ENCODE measurements at regions not wholly inside any gene's neighbourhood (a gene's known extent, or its start where the extent isn't known, plus 50 kb on each side); places are given as distances from the start of the nearest gene placed in this dataset.

DNA sequence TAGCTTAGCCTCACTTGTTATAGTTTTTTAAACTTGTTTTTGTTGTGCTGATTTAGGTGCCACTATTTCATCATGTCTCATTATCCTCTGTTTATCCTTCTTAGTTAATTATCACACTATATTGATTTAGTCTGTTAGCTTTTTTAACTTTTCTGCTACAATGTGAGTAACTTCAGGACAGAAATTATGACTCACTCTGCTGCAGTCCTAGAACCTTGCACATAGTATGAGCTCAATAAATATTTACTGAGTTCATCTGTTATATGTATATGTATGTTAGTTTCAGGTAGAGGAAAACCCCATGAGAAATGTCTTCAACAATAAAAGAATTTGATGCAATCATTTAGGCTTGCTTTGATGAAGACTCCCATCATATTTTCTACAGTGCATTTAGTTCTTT, 224.3 kb upstream of the NAV3 start:
- ChIA-PET RAD21 (ENCODE audit: unreplicated experiment) (no interaction called here), POLR2A (no interaction called here), CTCF (interaction anchor here (1.4 kb wide), 1 partner anchor 9 kb away, joined by 3 read pairs; no protein-coding TSS in a partner anchor), SMC1A (ENCODE audit: uncharacterized antibody, unreplicated experiment) (no interaction called here)
- Histone ChIP-seq H3K79me2 (ENCODE audit: control insufficient read depth, insufficient read depth, low read length) (no peaks in the 10 kb centered on the region), H3K4me3 (no peak overlapping the region), H3K27ac (ENCODE audit: control insufficient read depth, insufficient read depth) (no peak overlapping the region), H3K9ac (ENCODE audit: control insufficient read depth, insufficient read depth, low read length) (no peak overlapping the region), H3K27me3 (replicated peaks in 1 of 2; ENCODE audit: control insufficient read depth in 2 of 2, insufficient read depth in 2 of 2, low read length in 1 of 2) (no peaks in the 10 kb centered on the region), H2AFZ (ENCODE audit: control insufficient read depth, low read depth, low read length) (no peak overlapping the region), H3K36me3 (ENCODE audit: control insufficient read depth in 2 of 2, insufficient read depth in 2 of 2, low read length in 1 of 2) (no peaks in the 10 kb centered on the region), H3K9me3 (replicated peaks; ENCODE audit: control insufficient read depth, insufficient read depth, low read length) (no peaks in the 10 kb centered on the region), H4K20me1 (ENCODE audit: control insufficient read depth, insufficient read depth) (no peaks in the 10 kb centered on the region), H3K4me1 (ENCODE audit: control insufficient read depth, insufficient read depth, low read length) (no peaks in the 10 kb centered on the region), H3K4me2 (ENCODE audit: control insufficient read depth, insufficient read depth) (no peak overlapping the region)
- no peak for DNase-seq (ENCODE audit: low read depth, low spot score)
- TF ChIP-seq RBBP5 (conservative IDR thresholded peaks at IDR 0.05) (no peak), NBN (IDR thresholded peaks at IDR 0.05) (no peak), STAT1 (conservative IDR thresholded peaks at IDR 0.05) (no peak), ATF3 (IDR thresholded peaks at IDR 0.05; ENCODE audit: borderline replicate concordance, extremely low read depth, low read depth, low read length) (no peak), ZNF207 (IDR thresholded peaks at IDR 0.05; ENCODE audit: borderline replicate concordance) (no peak)
- intact Hi-C loops (cut with micrococcal nuclease; ENCODE audit: unreplicated experiment): no loop called here
- in situ Hi-C loops (cut with MboI): no loop called here
- no peak for FAIRE-seq
- no TSS peak for BruUV-seq (replicated peaks)
- ATAC-seq: peak; percentile 63

DNA sequence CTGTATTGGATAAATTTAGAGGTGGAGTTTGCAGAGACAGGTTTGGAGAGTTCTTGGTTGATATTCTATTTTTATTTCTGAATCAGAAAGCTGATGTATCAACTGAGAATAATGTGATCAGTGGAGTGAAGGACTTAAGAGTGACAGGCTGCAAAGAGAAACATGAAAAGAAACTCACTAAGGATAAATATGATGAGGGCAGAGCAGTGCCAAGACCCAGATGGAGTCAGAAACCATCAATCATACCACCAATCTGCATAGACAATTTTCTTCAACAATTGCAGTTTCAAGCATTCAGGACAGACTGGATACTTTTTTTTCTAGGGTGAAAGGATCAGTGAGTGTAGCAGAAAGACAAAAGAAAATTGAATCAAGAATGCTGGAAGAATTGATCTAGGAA, 226.7 kb upstream of the NAV3 start:
- Histone ChIP-seq H3K9ac (ENCODE audit: control insufficient read depth, insufficient read depth, low read length) (no peak overlapping the region), H3K27ac (ENCODE audit: control insufficient read depth, insufficient read depth) (no peak overlapping the region), H3K4me3 (no peak overlapping the region), H3K9me3 (replicated peaks; ENCODE audit: control insufficient read depth, insufficient read depth, low read length) (no peaks in the 10 kb centered on the region), H4K20me1 (ENCODE audit: control insufficient read depth, insufficient read depth) (no peaks in the 10 kb centered on the region), H2AFZ (ENCODE audit: control insufficient read depth, low read depth, low read length) (no peak overlapping the region), H3K27me3 (replicated peaks in 1 of 2; ENCODE audit: control insufficient read depth in 2 of 2, insufficient read depth in 2 of 2, low read length in 1 of 2) (no peaks in the 10 kb centered on the region), H3K4me2 (ENCODE audit: control insufficient read depth, insufficient read depth) (no peak overlapping the region), H3K36me3 (ENCODE audit: control insufficient read depth in 2 of 2, insufficient read depth in 2 of 2, low read length in 1 of 2) (no peaks in the 10 kb centered on the region), H3K79me2 (ENCODE audit: control insufficient read depth, insufficient read depth, low read length) (no peaks in the 10 kb centered on the region), H3K4me1 (ENCODE audit: control insufficient read depth, insufficient read depth, low read length) (no peaks in the 10 kb centered on the region)
- ChIA-PET SMC1A (ENCODE audit: uncharacterized antibody, unreplicated experiment) (no interaction called here), POLR2A (no interaction called here), CTCF (no interaction called here), RAD21 (ENCODE audit: unreplicated experiment) (no interaction called here)
- in situ Hi-C loops (cut with MboI): no loop called here
- DNase-seq (ENCODE audit: low read depth, low spot score): no peak
- TF ChIP-seq EED (IDR thresholded peaks at IDR 0.05; ENCODE audit: low read depth): no peak
- TF ChIP-seq, protein P1, sequence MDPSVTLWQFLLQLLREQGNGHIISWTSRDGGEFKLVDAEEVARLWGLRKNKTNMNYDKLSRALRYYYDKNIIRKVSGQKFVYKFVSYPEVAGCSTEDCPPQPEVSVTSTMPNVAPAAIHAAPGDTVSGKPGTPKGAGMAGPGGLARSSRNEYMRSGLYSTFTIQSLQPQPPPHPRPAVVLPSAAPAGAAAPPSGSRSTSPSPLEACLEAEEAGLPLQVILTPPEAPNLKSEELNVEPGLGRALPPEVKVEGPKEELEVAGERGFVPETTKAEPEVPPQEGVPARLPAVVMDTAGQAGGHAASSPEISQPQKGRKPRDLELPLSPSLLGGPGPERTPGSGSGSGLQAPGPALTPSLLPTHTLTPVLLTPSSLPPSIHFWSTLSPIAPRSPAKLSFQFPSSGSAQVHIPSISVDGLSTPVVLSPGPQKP (IDR thresholded peaks at IDR 0.05; ENCODE audit: low read depth, low read length): no peak
- no peak for TF ChIP-seq ZNF207 (IDR thresholded peaks at IDR 0.05; ENCODE audit: borderline replicate concordance)
- BruUV-seq (replicated peaks): no TSS peak
- intact Hi-C loops (cut with micrococcal nuclease; ENCODE audit: unreplicated experiment): no loop called here
- FAIRE-seq: no peak
- ATAC-seq: no peak

All from GM12878 (cell line).